SK-N-MC (cell line): ENCODE measurements at regions not wholly inside any gene's neighbourhood (a gene's known extent, or its start where the extent isn't known, plus 50 kb on each side); places are given as distances from the start of the nearest gene placed in this dataset.

Experiments used
- EZH2 ChIP-seq: fragments of 200-600 bp; sonication (generic); IDR thresholded peaks from one replicate; pipeline ENCODE4 v1.6.1; 2017; ENCODE audit warnings: antibody characterized with exemption
- FOXP2 ChIP-seq: optimal IDR thresholded peaks from 2 replicates; pipeline ENCODE3; 2011; ENCODE audit warnings: mild to moderate bottlenecking, moderate library complexity; ENCODE audit not compliant: insufficient read depth; ENCODE audit errors: extremely low read length, control extremely low read depth
- POLR2AphosphoS5 ChIP-seq: IDR thresholded peaks from 2 replicates; pipeline ENCODE4 v1.6.1; 2012; ENCODE audit warnings: mild to moderate bottlenecking, low read depth, low read length, borderline replicate concordance

DNA sequence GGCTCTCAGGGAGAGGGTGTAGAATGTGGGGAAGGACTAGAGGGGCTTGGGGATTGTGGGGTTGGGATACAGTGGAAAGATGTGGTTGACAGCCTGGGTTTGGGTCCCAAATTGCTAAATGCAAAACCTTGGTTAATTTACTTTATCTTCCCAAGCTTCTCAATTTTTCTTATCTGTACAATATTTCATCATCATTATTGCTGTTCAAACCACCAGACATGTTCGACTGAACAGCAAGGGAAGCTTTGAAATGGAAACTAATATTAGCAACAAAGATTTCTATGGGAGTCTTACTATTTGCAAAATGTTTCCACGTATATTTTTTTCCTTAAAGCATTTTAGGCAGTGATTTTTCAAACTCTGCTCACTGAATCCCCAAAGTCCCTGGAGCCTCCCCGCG lies 67.0 kb upstream of the KAZN start:
- TF ChIP-seq EZH2, result no peak
- TF ChIP-seq POLR2AphosphoS5, result no peak
- no peak for TF ChIP-seq FOXP2
